Body of pancreas (tissue), 4 donors: ENCODE measurements at regions not wholly inside any gene's neighbourhood (a gene's known extent, or its start where the extent isn't known, plus 50 kb on each side); places are given as distances from the start of the nearest gene placed in this dataset.

ENCODE experiments used
- ATAC-seq: fragments of 150-250 bp; one replicate; pipeline ENCODE4 v1.9.1; 2016
- DNase-seq, 4 donors: peaks; one replicate each; pipeline ENCODE4 v3.0.0-alpha.2; 2019
- H3K27ac ChIP-seq, 4 donors: fragments of 200-600 bp; sonication (generic); 1 replicate in 3 of 4; 2 replicates in 1 of 4; pipeline versions ENCODE4 v1.5.1 to v1.6.1; 2016 to 2019; ENCODE audit warnings: mild to moderate bottlenecking in 1 of 4, mixed read lengths in 1 of 4, moderate library complexity in 1 of 4
- H3K27me3 ChIP-seq, 2 donors: fragments of 200-600 bp; sonication (generic); one replicate each; pipeline ENCODE4 v1.6.0; 2016; ENCODE audit warnings: mild to moderate bottlenecking in 1 of 2
- H3K36me3 ChIP-seq, 2 donors: fragments of 200-600 bp; sonication (generic); replicated peaks in 1 of 2; 2 replicates each; pipeline ENCODE4 v1.5.1; 2016; ENCODE audit warnings: low read depth in 2 of 2; ENCODE audit not compliant: insufficient read depth in 1 of 2
- H3K4me1 ChIP-seq: fragments of 200-600 bp; sonication (generic); one replicate; pipeline ENCODE4 v1.6.0; 2016
- H3K4me3 ChIP-seq, 2 donors: fragments of 200-600 bp; sonication (generic); 1 replicate in 1 of 2; 2 replicates in 1 of 2; pipeline ENCODE4 v1.5.1; 2016 to 2019
- H3K9me3 ChIP-seq, 3 donors: fragments of 200-600 bp; sonication (generic); 1 replicate in 2 of 3; 2 replicates in 1 of 3; pipeline ENCODE4 v1.5.1; 2016
- POLR2A ChIP-seq, 3 donors: fragments of 450-650 bp; IDR thresholded peaks; one replicate each; pipeline ENCODE4 v1.6.1; 2016; ENCODE audit warnings: antibody characterized with exemption in 3 of 3, mild to moderate bottlenecking in 2 of 3
- WGBS, 2 donors: methylation state at CpG; one replicate each; pipeline ENCODE4 v1.1.5; 2017; 5-methylcytosine and 5-hydroxymethylcytosine counted together
- intact Hi-C: fragments of 100-400 bp; cut with DNase I; formaldehyde crosslinking; loops from one replicate; pipeline ENCODE4 v1.15.1; 2023
- TF ChIP-seq, protein P1 (sequence below), 7 experiments: fragments of 450-650 bp in 4 of 7; fragments of 200-600 bp in 3 of 7; sonication (generic) in 3 of 7; IDR thresholded peaks; one replicate each; pipeline ENCODE4 v1.5.1; 2016 to 2019; ENCODE audit warnings: antibody characterized with exemption in 7 of 7

DNA sequence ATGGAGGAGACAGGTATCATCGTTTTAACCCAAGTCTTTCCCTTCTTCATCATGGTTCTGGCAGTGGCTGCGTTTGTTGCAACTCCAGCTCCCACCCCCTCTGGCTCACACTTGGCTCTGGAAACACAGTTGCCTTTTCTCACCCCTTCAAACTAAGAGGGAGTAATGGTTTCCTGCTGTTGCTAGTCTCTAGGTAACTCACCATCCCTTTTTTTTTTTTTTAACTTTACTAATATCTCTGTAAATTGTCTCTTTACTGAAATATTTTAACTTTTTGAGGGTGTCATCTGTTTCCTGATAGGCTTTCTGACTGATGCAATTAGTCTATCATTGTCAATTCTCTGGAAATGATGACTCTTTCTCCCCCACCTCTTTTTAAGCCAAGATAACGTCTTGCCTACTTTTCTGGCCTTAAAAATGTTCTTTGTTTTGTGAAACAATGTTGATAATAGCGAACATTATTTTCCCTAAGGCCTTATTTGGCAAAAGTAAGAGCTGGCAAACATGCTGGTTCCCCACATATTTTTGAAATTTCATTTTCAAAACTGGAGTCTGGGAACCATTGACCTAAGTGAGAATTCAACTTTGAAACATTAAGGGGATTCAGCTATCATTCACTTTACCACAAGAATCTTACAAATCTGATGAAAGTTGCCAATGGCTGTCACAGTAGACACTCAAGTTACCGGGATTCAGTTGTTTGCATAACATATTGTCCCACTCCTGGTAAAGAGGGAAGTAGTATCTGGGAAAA, 85.3 kb downstream of the LEPR start:
- H3K36me3 ChIP-seq = no peaks in the 10 kb centered on the region
- H3K4me1 ChIP-seq = no peaks in the 10 kb centered on the region
- 62 to 63% methylated on average over 5 of the region's 5 CpGs for WGBS, 2 donors
- H3K4me3 ChIP-seq = no peak overlapping the region
- H3K9me3 ChIP-seq = no peaks in the 10 kb centered on the region
- no peak for ATAC-seq
- H3K27me3 ChIP-seq = no peaks in the 10 kb centered on the region
- intact Hi-C loops = no loop called here
- DNase-seq = no peak
- TF ChIP-seq, protein P1, sequence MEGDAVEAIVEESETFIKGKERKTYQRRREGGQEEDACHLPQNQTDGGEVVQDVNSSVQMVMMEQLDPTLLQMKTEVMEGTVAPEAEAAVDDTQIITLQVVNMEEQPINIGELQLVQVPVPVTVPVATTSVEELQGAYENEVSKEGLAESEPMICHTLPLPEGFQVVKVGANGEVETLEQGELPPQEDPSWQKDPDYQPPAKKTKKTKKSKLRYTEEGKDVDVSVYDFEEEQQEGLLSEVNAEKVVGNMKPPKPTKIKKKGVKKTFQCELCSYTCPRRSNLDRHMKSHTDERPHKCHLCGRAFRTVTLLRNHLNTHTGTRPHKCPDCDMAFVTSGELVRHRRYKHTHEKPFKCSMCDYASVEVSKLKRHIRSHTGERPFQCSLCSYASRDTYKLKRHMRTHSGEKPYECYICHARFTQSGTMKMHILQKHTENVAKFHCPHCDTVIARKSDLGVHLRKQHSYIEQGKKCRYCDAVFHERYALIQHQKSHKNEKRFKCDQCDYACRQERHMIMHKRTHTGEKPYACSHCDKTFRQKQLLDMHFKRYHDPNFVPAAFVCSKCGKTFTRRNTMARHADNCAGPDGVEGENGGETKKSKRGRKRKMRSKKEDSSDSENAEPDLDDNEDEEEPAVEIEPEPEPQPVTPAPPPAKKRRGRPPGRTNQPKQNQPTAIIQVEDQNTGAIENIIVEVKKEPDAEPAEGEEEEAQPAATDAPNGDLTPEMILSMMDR (IDR thresholded peaks at IDR 0.05) = no peak
- TF ChIP-seq POLR2A (IDR thresholded peaks at IDR 0.05) = no peak
- H3K27ac ChIP-seq = no peak overlapping the region

DNA sequence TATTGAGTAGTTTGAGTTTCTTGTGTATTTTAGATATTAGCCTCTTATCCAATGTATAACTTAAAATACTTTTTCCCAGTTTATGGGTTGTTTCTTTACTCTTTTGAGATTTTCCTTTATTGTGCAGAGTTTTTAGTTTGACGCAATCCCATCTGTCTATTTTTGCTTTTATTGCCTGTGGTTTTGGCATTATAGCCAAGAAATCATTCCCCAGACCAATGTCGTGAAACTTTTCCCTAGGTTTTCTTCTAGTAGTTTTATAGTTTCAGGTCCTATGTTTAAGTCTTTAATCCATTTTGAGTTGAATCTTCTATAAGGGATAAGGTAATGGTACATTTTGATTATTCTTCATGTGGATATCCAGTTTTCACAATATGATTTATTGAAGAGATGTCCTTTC, 87.6 kb downstream of the LEPR start:
- no peak for DNase-seq
- H3K27ac ChIP-seq = no peak overlapping the region
- H3K27me3 ChIP-seq = no peaks in the 10 kb centered on the region
- no peak for ATAC-seq
- H3K36me3 ChIP-seq = no peaks in the 10 kb centered on the region
- peaks cover 9% of the 10 kb centered on the region for H3K4me1 ChIP-seq
- intact Hi-C loops = no loop called here
- whole genome bisulfite sequencing, 2 donors = 47 to 49% methylated on average over 2 of the region's 2 CpGs
- H3K4me3 ChIP-seq = no peak overlapping the region
- TF ChIP-seq POLR2A (IDR thresholded peaks at IDR 0.05) = no peak
- TF ChIP-seq, protein P1 (IDR thresholded peaks at IDR 0.05) = no peak
- no peaks in the 10 kb centered on the region for H3K9me3 ChIP-seq

DNA sequence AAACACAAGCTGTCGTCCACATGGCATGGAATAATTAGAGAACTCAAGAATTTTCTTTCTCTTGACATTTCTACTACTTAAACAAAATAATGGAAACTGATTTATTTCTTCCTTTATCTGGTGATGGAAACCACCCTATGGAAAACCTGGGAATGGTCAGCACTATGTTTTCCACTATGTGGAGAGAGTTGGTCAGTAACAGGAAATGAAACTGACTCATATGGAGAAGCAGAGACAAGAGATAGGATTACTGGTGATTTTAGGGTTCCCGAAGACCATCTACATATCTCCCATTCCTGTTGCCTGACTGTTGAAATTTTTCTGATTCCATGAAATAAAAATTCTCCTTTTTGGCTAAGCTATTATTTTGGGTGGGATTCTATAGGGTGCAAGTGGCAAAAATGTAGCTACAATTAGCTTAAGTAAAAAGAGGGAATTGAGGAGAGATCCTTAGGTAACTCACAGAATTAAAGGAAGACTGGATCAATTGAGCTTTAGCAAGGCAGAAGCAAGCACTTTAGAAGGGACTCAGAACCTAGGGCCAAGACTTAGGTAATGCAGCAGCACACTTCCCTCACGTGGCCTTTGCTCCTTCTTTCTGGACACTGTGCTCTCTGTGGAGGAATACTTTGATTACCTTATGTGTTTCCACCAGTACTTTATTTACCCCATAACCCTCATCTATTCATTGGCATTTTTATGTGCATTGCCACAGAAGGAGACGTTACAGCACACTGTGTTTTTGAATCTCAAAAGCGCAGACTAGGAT, 89.6 kb downstream of the LEPR start:
- no peak for DNase-seq
- H3K36me3 ChIP-seq = no peaks in the 10 kb centered on the region
- intact Hi-C loops = no loop called here
- H3K27me3 ChIP-seq = no peaks in the 10 kb centered on the region
- 81 to 87% methylated on average over 5 of the region's 5 CpGs for WGBS, 2 donors
- H3K27ac ChIP-seq = no peak overlapping the region
- TF ChIP-seq, protein P1 (IDR thresholded peaks at IDR 0.05) = no peak
- TF ChIP-seq POLR2A (IDR thresholded peaks at IDR 0.05) = no peak
- peaks cover 17% of the 10 kb centered on the region for H3K4me1 ChIP-seq
- H3K9me3 ChIP-seq = no peaks in the 10 kb centered on the region
- no peak overlapping the region for H3K4me3 ChIP-seq
- ATAC-seq = no peak

DNA sequence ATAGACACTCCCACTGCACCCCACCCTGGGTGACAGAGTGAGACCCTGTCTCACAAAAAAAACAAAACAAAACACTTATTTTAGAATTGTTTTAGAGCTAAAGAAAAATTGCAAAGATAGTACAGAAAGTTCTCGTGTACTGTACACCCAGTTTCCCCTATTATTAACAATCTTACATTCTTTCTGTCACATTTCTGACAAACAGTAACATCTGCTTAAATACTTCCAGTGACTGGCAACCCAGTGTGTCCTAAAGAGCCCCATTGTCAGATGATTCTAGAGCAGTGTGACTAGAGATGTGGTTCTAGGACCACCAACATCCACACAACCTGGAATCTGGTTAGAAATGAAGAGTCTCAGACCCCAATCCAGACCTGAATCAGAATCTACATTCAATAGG, 90.5 kb downstream of the LEPR start:
- TF ChIP-seq, protein P1 (IDR thresholded peaks at IDR 0.05) = no peak
- no peak for TF ChIP-seq POLR2A (IDR thresholded peaks at IDR 0.05)
- no peak overlapping the region for H3K27ac ChIP-seq
- no peaks in the 10 kb centered on the region for H3K9me3 ChIP-seq
- peaks cover 17% of the 10 kb centered on the region for H3K4me1 ChIP-seq
- 75 to 79% methylated on average over 1 of the region's 1 CpG for WGBS, 2 donors
- H3K27me3 ChIP-seq = no peaks in the 10 kb centered on the region
- H3K36me3 ChIP-seq = no peaks in the 10 kb centered on the region
- DNase-seq = no peak
- no peak overlapping the region for H3K4me3 ChIP-seq
- intact Hi-C loops = no loop called here
- ATAC-seq = no peak
